ENCODE measurements at regions not wholly inside any gene's neighbourhood (a gene's known extent, or its start where the extent isn't known, plus 50 kb on each side); places are given as distances from the start of the nearest gene placed in this dataset.

DNA sequence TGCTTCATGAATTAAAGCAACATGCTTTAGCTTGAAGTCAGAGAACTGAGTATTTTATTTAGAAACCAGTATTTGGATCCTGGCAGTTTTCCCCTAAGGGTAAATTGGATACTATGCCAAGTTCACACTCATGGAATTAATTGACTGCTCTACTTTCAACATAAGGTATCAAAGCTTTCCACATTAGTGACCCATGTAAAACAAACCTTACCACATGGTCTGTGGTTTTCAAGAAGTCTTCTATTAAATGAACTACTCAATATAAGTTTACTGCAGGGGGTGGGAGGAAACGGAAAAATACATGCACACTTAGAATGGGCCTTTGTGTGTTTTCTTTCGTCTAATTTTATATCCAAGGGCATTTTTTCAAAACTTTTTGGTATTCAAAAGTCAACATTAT is 232.0 kb upstream of the FBXL7 start:
- no peak for TF ChIP-seq CTCF (IDR thresholded peaks at IDR 0.05)
- H3K27ac ChIP-seq: no peak overlapping the region

DNA sequence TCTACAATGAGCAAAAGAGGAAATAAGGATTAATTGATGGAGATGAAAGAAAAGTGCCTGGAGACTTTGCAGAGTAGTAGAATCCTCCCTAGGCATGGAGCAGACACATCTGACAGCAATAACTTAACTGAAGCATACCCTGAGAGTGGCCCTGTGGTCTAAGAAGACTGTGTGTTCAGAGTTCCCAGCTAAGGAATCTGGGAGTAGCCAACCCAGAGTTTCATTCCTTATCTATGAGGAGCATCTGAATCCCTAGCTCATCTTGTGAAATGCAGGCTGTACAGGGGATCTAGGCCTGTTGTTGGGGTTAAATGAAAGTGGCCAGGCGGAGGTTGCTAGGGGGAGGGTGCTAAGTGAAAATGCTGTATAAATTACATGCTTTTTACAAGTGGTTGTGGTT is 233.1 kb upstream of the FBXL7 start:
- Histone ChIP-seq H3K4me3 (no peak overlapping the region), H3K27ac (no peak overlapping the region), H3K4me1 (no peaks in the 10 kb centered on the region), H3K27me3 (ENCODE audit: insufficient read depth in 3 of 3, low read length in 2 of 3) (no peaks in the 10 kb centered on the region), H3K9me3 (no peaks in the 10 kb centered on the region), H3K36me3 (ENCODE audit: insufficient read depth in 1 of 2, low read depth in 1 of 2) (no peaks in the 10 kb centered on the region)
- ATAC-seq (no peak), DNase-seq (no peak)
- no peak for TF ChIP-seq CTCF (IDR thresholded peaks at IDR 0.05)
- WGBS, 3 donors: 85 to 95% (median 89%) methylated on average over 1 of the region's 1 CpG
- intact Hi-C loops (cut with DNase I): no loop called here

More for the DNA sequence above, 232.0 kb upstream of the FBXL7 start:
- ATAC-seq (no peak), DNase-seq (no peak)
- WGBS, 3 donors: 68 to 79% (median 79%) methylated on average over 2 of the region's 2 CpGs
- H3K36me3 ChIP-seq (ENCODE audit: insufficient read depth in 1 of 2, low read depth in 1 of 2): no peaks in the 10 kb centered on the region
- H3K27me3 ChIP-seq (ENCODE audit: insufficient read depth in 3 of 3, low read length in 2 of 3): no peaks in the 10 kb centered on the region
- H3K4me1 ChIP-seq: no peaks in the 10 kb centered on the region
- no peak overlapping the region for H3K4me3 ChIP-seq
- no peaks in the 10 kb centered on the region for H3K9me3 ChIP-seq
- intact Hi-C loops (cut with DNase I): no loop called here

GRCh38 chr5:15266229-15266628 is 233.8 kb upstream of the FBXL7 start:
- 68 to 95% (median 80%) methylated on average over 1 of the region's 1 CpG for WGBS, 3 donors
- ATAC-seq (no peak), DNase-seq (no peak)
- H3K27me3 ChIP-seq (ENCODE audit: insufficient read depth in 3 of 3, low read length in 2 of 3): no peaks in the 10 kb centered on the region
- H3K4me3 ChIP-seq: no peak overlapping the region
- intact Hi-C loops (cut with DNase I): no loop called here
- H3K9me3 ChIP-seq: no peaks in the 10 kb centered on the region
- H3K27ac ChIP-seq: no peak overlapping the region
- H3K36me3 ChIP-seq (ENCODE audit: insufficient read depth in 1 of 2, low read depth in 1 of 2): no peaks in the 10 kb centered on the region
- H3K4me1 ChIP-seq: no peaks in the 10 kb centered on the region
- TF ChIP-seq CTCF (IDR thresholded peaks at IDR 0.05): no peak

GRCh38 chr5:15263942-15264341 is 236.0 kb upstream of the FBXL7 start:
- Histone ChIP-seq H3K36me3 (ENCODE audit: insufficient read depth in 1 of 2, low read depth in 1 of 2) (no peaks in the 10 kb centered on the region), H3K9me3 (no peaks in the 10 kb centered on the region), H3K27ac (no peak overlapping the region), H3K4me1 (no peaks in the 10 kb centered on the region), H3K27me3 (ENCODE audit: insufficient read depth in 3 of 3, low read length in 2 of 3) (no peaks in the 10 kb centered on the region), H3K4me3 (no peak overlapping the region)
- DNase-seq (no peak), ATAC-seq (no peak)
- TF ChIP-seq CTCF (IDR thresholded peaks at IDR 0.05): no peak
- WGBS, 3 donors: 88 to 94% (median 91%) methylated on average over 1 of the region's 1 CpG
- intact Hi-C loops (cut with DNase I): no loop called here

- TF ChIP-seq CTCF (IDR thresholded peaks at IDR 0.05): no peak
- Histone ChIP-seq H3K27ac (no peak overlapping the region), H3K9me3 (no peaks in the 10 kb centered on the region), H3K36me3 (ENCODE audit: insufficient read depth in 1 of 2, low read depth in 1 of 2) (no peaks in the 10 kb centered on the region), H3K4me1 (no peaks in the 10 kb centered on the region), H3K4me3 (no peak overlapping the region), H3K27me3 (ENCODE audit: insufficient read depth in 3 of 3, low read length in 2 of 3) (no peaks in the 10 kb centered on the region)
- DNase-seq (no peak), ATAC-seq (no peak)
- intact Hi-C loops (cut with DNase I): no loop called here
- WGBS, 3 donors: 75 to 86% (median 76%) methylated on average over 2 of the region's 2 CpGs
Measured at GRCh38 chr5:15263406-15263805, 236.6 kb upstream of the FBXL7 start.
